Sigmoid colon (tissue), 6 donors: ENCODE measurements at regions not wholly inside any gene's neighbourhood (a gene's known extent, or its start where the extent isn't known, plus 50 kb on each side); places are given as distances from the start of the nearest gene placed in this dataset.

Experiments used
- DNase-seq: peaks from one replicate; pipeline ENCODE4 v3.0.0-alpha.2; 2019
- H3K27ac ChIP-seq, 4 donors: fragments of 200-600 bp; sonication (generic); one replicate each; pipeline ENCODE4 v1.5.1; 2016 to 2019; ENCODE audit warnings: mild to moderate bottlenecking in 1 of 4
- H3K27me3 ChIP-seq, 3 donors: fragments of 200-600 bp; sonication (generic); one replicate each; pipeline ENCODE4 v1.5.1; 2019; ENCODE audit warnings: mild to moderate bottlenecking in 1 of 3
- H3K36me3 ChIP-seq, 4 donors: fragments of 200-600 bp; sonication (generic); one replicate each; pipeline ENCODE4 v1.5.1; 2016 to 2019
- H3K4me1 ChIP-seq, 4 donors: fragments of 200-600 bp; sonication (generic); one replicate each; pipeline ENCODE4 v1.5.1; 2017 to 2019
- H3K4me3 ChIP-seq, 4 donors: fragments of 200-600 bp; sonication (generic); one replicate each; pipeline ENCODE4 v1.5.1; 2017 to 2019; ENCODE audit warnings: mild to moderate bottlenecking in 2 of 4, moderate library complexity in 1 of 4
- H3K9me3 ChIP-seq, 4 donors: fragments of 200-600 bp in 3 of 4; sonication (generic) in 3 of 4; one replicate each; pipeline versions ENCODE4 v1.5.1 to v1.6.1; 2013 to 2019
- EP300 ChIP-seq, 4 donors: sonication (generic); formaldehyde crosslinking; IDR thresholded peaks; one replicate each; pipeline ENCODE4 v1.6.1; 2017; ENCODE audit warnings: antibody characterized with exemption in 4 of 4
- POLR2A ChIP-seq, 2 donors: fragments of 450-650 bp; IDR thresholded peaks; one replicate each; pipeline ENCODE4 v1.6.1; 2016; ENCODE audit warnings: antibody characterized with exemption in 2 of 2, mild to moderate bottlenecking in 2 of 2, moderate library complexity in 2 of 2
- POLR2AphosphoS5 ChIP-seq, 4 donors: sonication (generic); formaldehyde crosslinking; IDR thresholded peaks; one replicate each; pipeline ENCODE4 v1.6.1; 2017; ENCODE audit warnings: antibody characterized with exemption in 4 of 4
- WGBS, 2 donors: extraction: QIAGEN DNeasy Blood & Tissue Kit; methylation state at CpG; one replicate each; pipeline ENCODE4 v1.1.7; 2013; 5-methylcytosine and 5-hydroxymethylcytosine counted together
- intact Hi-C: fragments of 100-400 bp; cut with DNase I; formaldehyde crosslinking; loops from one replicate; pipeline ENCODE4 v1.15.1; 2023
- TF ChIP-seq, protein P1 (sequence below), 4 experiments: fragments of 450-650 bp in 3 of 4; fragments of 200-600 bp in 1 of 4; IDR thresholded peaks; one replicate each; pipeline ENCODE4 v1.5.1; 2016 to 2019; ENCODE audit warnings: antibody characterized with exemption in 4 of 4, mild to moderate bottlenecking in 3 of 4, moderate library complexity in 2 of 4
- donor health status: healthy with polysubstance abuse.
- donor health status: healthy.

DNA sequence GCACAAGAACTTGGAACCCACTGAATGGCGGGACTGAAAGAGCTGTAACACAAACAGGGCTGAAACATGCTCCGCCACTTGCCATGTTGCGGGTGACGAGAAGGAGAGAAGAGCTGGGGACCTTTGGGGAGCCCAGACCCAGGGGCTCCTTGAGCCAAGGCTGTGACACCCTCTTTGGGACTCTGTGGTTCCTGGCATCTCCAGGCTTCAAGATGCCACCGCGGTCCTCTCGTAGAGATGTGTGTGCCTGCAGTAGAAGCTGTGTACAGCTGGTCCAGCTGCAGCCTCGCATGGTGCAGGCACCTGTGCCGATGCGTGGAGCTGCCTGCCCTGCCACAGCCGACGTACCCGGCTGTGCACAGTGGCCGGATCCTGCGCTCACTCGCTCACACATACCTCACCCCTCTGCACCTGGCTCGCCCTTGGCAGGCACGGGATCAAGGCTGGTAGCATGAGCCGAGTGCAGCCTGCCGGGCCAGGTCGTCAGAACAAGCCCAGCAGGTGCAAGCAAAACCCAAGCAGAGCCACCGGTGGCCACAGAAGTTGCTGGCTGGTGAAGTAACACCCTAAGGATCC, 1385.8 kb downstream of the PCDH9 start:
- Histone ChIP-seq H3K27me3 (no peaks in the 10 kb centered on the region), H3K27ac (no peak overlapping the region), H3K4me3 (no peak overlapping the region), H3K36me3 (no peaks in the 10 kb centered on the region), H3K9me3 (no peaks in the 10 kb centered on the region), H3K4me1 (peaks cover 0 to 11% (median 0%) of the 10 kb centered on the region in 4 donors)
- no peak for DNase-seq
- intact Hi-C loops, result no loop called here
- TF ChIP-seq POLR2A (IDR thresholded peaks at IDR 0.05) (no peak), EP300 (IDR thresholded peaks at IDR 0.05) (no peak), POLR2AphosphoS5 (IDR thresholded peaks at IDR 0.05) (no peak)
- TF ChIP-seq, protein P1, sequence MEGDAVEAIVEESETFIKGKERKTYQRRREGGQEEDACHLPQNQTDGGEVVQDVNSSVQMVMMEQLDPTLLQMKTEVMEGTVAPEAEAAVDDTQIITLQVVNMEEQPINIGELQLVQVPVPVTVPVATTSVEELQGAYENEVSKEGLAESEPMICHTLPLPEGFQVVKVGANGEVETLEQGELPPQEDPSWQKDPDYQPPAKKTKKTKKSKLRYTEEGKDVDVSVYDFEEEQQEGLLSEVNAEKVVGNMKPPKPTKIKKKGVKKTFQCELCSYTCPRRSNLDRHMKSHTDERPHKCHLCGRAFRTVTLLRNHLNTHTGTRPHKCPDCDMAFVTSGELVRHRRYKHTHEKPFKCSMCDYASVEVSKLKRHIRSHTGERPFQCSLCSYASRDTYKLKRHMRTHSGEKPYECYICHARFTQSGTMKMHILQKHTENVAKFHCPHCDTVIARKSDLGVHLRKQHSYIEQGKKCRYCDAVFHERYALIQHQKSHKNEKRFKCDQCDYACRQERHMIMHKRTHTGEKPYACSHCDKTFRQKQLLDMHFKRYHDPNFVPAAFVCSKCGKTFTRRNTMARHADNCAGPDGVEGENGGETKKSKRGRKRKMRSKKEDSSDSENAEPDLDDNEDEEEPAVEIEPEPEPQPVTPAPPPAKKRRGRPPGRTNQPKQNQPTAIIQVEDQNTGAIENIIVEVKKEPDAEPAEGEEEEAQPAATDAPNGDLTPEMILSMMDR (IDR thresholded peaks at IDR 0.05), result no peak
- 95% methylated on average over 22 of the region's 22 CpGs for WGBS, 2 donors

DNA sequence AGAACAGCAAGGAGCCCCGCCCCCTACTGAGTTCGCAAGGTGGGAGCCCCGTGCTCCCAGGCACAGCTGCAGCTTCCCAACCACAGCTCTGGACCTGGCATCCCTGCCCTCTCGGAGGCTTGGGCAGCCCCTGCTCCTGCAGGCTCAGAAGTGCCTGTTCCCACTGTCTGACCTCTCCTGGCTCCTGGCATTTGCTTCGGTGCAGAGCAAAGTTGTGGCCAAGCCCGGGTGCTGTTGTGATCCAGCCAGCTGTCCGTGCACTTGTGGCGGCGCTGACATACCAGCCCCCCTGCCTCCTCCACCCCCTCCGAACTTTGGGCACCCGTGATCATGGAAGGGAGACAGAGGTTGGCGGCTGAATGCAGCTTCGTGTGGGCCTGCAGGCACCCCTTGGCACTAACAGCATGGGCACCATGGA, 1386.8 kb downstream of the PCDH9 start:
- TF ChIP-seq POLR2A (IDR thresholded peaks at IDR 0.05), result no peak
- no peak for TF ChIP-seq EP300 (IDR thresholded peaks at IDR 0.05)
- TF ChIP-seq, protein P1 (IDR thresholded peaks at IDR 0.05), result no peak
- no peak for TF ChIP-seq POLR2AphosphoS5 (IDR thresholded peaks at IDR 0.05)
- DNase-seq, result no peak
- WGBS, 2 donors, result 86 to 92% methylated on average over 13 of the region's 13 CpGs
- Histone ChIP-seq H3K36me3 (no peaks in the 10 kb centered on the region), H3K4me1 (peaks cover 0 to 11% (median 0%) of the 10 kb centered on the region in 4 donors), H3K27ac (no peak overlapping the region), H3K4me3 (no peak overlapping the region), H3K27me3 (no peaks in the 10 kb centered on the region), H3K9me3 (no peaks in the 10 kb centered on the region)
- intact Hi-C loops, result no loop called here

DNA sequence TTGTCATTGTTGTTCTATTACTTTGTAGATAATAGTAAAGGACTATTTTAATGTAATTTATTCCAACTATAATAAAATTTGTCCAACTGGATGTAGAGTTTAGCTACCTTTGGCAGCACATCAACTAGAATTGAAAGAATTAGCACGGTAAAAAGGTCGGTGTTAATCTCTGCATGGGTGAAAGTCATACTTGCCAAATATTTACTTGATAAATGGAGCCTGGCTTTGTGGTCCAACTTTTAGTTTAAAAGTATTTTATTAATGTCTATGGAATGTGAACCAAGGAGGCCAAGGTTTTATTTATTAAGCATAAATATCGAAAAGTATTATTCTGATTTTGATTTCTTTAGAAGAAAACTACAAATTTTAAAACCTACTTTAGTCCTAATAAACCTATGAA, 1389.0 kb downstream of the PCDH9 start:
- H3K27ac ChIP-seq, result no peak overlapping the region
- WGBS, 2 donors, result 84 to 86% methylated on average over 3 of the region's 3 CpGs
- TF ChIP-seq, protein P1 (IDR thresholded peaks at IDR 0.05), result no peak
- TF ChIP-seq POLR2A (IDR thresholded peaks at IDR 0.05) (no peak), POLR2AphosphoS5 (IDR thresholded peaks at IDR 0.05) (no peak), EP300 (IDR thresholded peaks at IDR 0.05) (no peak)
- no peak for DNase-seq
- intact Hi-C loops, result no loop called here
- no peaks in the 10 kb centered on the region for H3K36me3 ChIP-seq
- H3K4me3 ChIP-seq, result no peak overlapping the region
- H3K27me3 ChIP-seq, result no peaks in the 10 kb centered on the region
- no peaks in the 10 kb centered on the region for H3K9me3 ChIP-seq
- H3K4me1 ChIP-seq, result peaks cover 0 to 11% (median 0%) of the 10 kb centered on the region in 4 donors

DNA sequence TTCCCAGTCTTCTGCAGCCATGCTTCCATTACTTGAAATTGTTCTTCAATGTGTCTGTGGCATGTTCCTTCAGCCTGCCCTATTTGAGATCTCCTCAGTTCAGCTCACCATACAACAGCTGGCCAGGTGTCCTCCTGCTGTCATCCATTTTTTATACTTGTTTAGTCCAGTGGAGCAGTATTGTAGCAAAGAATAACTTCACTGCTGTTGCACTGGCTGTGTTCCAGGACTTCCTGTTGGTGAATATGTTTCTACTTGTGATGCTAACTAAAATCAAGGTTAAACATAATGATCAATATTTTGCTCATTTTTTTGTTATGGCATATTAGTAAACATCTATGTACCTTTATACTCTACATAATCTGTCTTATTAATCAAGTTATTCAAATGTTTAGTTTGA, 1394.1 kb downstream of the PCDH9 start:
- H3K9me3 ChIP-seq, result no peaks in the 10 kb centered on the region
- intact Hi-C loops, result no loop called here
- no peak for DNase-seq
- H3K27me3 ChIP-seq, result no peaks in the 10 kb centered on the region
- H3K27ac ChIP-seq, result no peak overlapping the region
- no peaks in the 10 kb centered on the region for H3K36me3 ChIP-seq
- no peak overlapping the region for H3K4me3 ChIP-seq
- H3K4me1 ChIP-seq, result peaks cover 0 to 2% (median 0%) of the 10 kb centered on the region in 4 donors
- TF ChIP-seq, protein P1 (IDR thresholded peaks at IDR 0.05), result no peak
- TF ChIP-seq POLR2AphosphoS5 (IDR thresholded peaks at IDR 0.05) (no peak), EP300 (IDR thresholded peaks at IDR 0.05) (no peak), POLR2A (IDR thresholded peaks at IDR 0.05) (no peak)

DNA sequence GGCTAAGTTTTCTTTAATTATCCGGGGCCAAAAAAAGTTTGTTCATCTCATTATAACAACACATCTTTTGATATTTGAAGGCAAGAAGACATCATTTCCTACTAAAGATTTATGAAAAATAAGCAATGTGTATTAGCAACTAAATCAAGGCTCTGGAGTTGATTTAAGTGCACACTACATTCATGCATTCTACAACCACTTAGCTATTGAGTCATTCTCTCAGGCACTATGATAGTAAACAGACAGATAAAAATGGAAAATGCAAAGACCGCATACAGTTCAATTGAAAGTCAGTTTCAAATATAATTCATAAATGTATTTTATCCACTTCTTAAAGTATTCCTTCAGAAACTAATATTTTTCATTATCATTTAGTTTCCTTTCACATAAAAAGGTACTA, 1395.2 kb downstream of the PCDH9 start:
- 45 to 46% methylated on average over 2 of the region's 2 CpGs for WGBS, 2 donors
- H3K4me1 ChIP-seq, result no peaks in the 10 kb centered on the region

More for the DNA sequence above, 1395.2 kb downstream of the PCDH9 start:
- intact Hi-C loops, result no loop called here
- no peak for DNase-seq
- Histone ChIP-seq H3K4me3 (no peak overlapping the region), H3K27me3 (no peaks in the 10 kb centered on the region), H3K9me3 (no peaks in the 10 kb centered on the region), H3K27ac (no peak overlapping the region), H3K36me3 (no peaks in the 10 kb centered on the region)
- TF ChIP-seq POLR2A (IDR thresholded peaks at IDR 0.05) (no peak), POLR2AphosphoS5 (IDR thresholded peaks at IDR 0.05) (no peak), EP300 (IDR thresholded peaks at IDR 0.05) (no peak)
- TF ChIP-seq, protein P1 (IDR thresholded peaks at IDR 0.05), result no peak
